ENCODE measurements at regions not wholly inside any gene's neighbourhood (a gene's known extent, or its start where the extent isn't known, plus 50 kb on each side); places are given as distances from the start of the nearest gene placed in this dataset.
"Not testable (repeated sequence)": the region's sequence is repeated elsewhere in the genome, so short reads cannot be mapped to it uniquely, and the experiment has no call there.

DNA sequence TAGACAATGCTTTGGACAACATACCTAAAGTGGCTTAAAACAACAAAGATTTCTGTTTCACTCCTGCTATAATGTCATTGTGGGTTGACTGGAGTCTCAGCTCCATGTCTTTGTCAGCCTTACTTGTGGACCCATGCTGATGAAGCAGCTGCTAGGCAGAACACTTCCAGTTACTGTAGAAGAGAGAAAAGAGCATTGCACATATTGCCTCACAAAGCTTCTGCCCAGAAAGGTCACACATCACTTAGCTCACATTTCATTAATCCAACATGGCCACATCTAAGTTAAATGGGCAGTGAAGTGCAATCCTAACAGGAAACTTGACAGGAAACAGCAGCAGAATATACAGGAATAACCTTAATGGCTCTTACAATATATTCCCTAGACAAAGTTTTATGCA is 480.5 kb upstream of the HTR1E start:
- no peak for DNase-seq

DNA sequence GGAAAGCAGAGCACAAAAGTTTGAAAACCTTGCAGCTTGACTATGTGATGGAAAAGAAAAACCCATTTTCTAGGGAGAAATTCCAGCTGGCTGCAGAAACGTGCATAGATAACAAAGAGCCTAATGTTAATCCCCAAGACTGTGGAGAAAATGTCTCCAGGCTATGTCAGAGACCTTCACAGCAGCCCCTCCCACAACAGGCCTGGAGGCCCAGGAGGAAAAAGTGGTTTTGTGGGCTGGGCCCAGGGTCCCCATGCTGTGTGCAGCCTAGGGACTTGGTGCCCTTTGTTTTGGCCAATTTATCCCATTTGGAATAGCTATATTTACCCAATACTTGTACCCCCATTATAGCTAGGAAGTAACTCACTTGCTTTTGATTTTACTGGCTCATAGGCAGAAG is 484.1 kb upstream of the HTR1E start:
- no peak for DNase-seq

- DNase-seq: no peak
Measured at GRCh38 chr6:86448398-86448797, 488.9 kb upstream of the HTR1E start.

- DNase-seq: no peak
Measured at GRCh38 chr6:86440608-86441007, 496.7 kb upstream of the HTR1E start.

- DNase-seq: no peak
Measured at GRCh38 chr6:86423571-86423970, 513.8 kb upstream of the HTR1E start.

DNA sequence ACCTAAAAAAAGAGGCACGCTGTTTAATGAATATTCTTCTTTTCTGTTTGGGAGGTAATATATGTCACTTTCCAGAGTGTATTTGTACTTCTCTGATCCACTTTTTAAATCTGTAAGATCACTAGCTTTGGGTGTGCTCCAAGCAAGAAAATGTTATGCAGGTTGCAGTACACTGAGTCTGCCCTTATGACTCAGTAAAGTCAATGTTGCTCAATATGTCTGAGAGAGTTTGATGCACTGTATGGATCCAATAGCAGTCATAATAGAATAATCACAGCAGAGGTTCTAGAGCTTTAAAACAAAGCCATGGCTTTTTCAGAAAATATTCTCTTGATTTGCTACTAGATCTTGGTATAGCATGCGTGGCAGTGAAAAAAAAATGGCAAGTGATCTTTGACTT is 525.3 kb upstream of the HTR1E start:
- no peak for DNase-seq

DNA sequence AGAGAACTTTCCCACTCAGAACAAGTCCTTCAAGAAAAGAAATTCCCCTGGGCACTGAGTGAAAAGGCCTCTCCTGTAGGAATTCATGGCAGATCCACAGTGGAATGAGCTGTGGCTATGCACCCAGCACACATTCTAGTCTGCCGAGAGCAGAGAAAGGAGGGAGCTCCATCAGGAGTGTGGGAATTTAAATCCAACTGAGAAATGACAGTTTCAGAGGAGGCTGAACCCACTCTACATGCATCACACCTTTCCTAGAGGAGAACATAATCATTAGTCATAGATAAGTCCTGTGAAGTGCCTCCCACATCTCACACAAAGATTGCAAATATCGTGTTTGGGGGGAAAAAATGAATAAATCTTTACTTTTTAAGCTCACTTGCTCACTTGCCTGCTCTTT is 530.2 kb upstream of the HTR1E start:
- no peak for DNase-seq

DNA sequence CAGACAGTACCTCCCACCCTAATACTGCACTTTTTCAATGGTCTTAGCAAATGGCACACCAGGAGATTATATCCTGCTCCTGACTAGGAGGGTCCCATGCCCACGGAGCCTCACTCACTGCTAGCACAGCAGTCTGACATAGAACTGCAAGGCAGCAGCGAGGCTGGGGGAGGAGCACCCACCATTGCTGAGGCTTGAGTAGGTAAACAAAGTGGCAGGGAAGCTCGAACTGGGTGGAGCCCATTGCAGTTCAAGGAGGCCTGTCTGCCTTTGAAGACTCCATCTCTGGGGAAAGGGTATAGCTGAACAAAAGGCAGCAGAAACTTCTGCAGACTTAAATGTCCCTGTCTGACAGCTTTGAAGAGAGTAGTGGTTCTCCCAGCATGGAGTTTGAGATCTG is 544.5 kb upstream of the HTR1E start:
- not testable (repeated sequence) for DNase-seq

DNA sequence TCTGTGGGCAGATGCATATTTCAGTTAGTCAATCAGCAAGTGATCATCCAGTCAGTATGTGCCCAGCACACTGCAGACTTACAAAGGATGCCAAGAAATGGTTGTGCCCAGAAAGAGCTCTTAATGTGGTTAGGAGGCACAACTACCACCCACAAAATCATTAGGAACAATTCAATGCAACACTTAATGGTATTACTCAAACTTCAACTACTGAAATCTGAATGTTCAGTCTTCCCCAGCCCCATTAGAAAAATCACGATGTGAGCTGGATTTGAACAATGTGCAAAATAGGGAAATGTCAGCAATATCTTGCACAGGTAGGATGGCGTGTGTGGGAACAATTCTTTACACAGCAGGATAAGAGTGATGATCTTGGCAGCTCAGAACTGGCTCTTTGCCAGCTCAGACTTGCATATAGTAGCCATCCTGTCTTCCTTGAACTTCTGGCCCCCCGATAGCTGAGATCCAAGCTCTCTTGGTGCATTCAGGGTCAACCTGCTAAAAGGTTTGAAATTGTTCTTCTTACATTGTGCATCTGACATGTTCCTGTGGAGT is 556.7 kb upstream of the HTR1E start:
- DNase-seq: no peak

DNA sequence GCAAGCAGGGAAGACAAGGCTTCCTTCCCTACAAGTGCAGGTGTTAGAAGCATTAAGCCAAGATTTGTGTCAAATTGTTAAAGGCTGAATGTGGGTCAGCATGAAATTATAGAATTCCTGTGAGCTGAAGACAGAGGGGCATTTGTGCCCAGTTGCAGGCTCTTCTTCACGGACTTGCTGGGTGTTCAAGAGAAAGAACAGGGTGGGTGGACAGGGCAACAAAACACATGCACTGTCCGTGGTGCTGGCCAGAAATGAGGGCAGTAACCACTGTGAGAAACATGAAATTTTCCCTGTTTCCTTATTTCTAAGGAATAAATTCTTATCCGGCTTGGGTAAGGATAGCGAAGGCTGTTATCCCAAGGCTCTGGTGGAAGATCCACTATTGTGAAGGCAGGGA is 579.5 kb upstream of the HTR1E start:
- DNase-seq: no peak

DNA sequence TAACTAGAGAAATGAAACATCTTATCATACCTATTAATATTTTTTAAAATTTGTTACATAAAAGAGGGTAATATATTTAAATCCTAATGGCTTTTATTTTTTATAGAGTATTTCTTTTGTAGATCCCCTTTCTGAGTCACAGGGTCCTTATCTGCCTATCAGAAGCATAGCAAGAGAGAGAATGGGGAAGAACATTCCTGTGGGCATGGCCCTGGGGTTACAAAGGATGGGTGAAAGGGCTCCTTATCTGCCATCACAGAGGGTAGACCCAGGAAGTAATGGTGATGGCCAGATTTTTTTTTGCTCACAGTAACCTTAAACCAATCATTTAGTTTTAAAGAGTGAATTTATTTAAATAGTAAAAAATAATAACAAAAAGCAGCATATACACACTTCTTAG is 582.1 kb upstream of the HTR1E start:
- DNase-seq: no peak

GRCh38 chr6:86331919-86332318 is 605.4 kb upstream of the HTR1E start:
- no peak for DNase-seq

DNA sequence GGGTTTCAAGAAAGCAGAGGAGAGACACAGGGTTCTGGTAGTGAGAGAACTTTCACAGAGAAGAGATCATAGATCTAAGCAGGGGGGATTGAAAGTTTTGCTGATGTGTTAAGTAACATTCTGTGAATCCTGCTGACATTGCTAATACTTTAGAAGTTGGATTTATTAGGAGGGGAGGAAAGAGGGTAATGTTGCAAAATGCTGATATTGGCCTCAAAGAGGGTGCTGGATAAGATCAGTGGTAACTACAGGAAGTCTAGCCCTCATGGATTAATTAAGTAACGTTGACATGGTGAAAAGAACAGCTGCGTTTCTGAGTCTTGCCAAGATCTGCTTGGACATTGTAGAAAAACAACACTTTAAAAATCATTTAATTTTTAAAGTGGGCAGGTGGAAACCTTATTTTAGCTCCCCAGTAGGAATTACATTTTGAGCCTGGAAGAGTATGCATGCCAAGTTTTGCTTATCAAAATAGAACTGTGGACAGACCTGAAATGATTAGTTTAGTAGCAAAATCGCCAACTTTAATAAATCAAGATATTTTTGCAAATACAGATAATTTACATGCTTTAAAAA is 606.0 kb upstream of the HTR1E start:
- DNase-seq: no peak

GRCh38 chr6:86306210-86306609 is 631.1 kb upstream of the HTR1E start:
- DNase-seq: no peak

- no peak for DNase-seq
Measured at GRCh38 chr6:86285876-86286275, 643.2 kb upstream of the SYNCRIP start.

GRCh38 chr6:86284809-86285480 is 642.3 kb upstream of the SYNCRIP start:
- DNase-seq: not testable (repeated sequence)

DNA sequence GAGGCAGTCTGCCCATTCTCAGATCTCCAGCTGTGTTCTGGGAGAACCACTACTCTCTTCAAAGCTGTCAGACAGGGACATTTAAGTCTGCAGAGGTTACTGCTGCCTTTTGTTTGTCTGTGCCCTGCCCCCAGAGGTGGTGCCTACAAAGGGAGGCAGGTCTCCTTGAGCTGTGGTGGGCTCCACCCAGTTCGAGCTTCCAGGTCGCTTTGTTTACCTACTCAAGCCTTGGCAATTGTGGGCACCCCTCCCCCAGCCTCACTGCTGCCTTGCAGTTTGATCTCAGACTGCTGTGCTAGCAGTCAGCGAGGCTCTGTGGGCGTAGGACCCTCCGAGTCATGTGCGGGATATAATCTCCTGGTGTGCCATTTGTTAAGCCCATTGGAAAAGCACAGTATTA is 640.9 kb upstream of the SYNCRIP start:
- not testable (repeated sequence) for DNase-seq

DNA sequence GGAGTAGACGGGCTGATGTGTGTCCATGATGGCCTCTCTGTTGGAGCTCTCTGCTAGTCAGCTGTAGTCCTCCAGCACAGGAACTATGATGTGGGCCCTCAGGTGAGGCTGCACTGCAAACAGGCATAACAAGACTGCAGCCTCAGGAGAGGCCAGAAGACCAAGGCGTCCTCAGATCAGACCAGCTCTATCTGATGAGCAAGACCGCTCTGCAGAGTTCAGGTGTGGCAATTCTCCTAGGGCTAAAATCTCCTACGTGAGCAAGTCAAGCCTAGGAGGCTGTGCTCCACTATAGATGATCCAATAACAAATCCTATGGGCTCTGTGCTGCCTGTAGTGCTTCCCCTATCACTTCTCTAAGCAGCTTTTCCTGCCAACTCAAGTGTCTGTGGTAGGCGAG is 633.4 kb upstream of the SYNCRIP start:
- no peak for DNase-seq

- no peak for DNase-seq
Measured at GRCh38 chr6:86273936-86274335, 631.2 kb upstream of the SYNCRIP start.

GRCh38 chr6:86256615-86257187 is 614.0 kb upstream of the SYNCRIP start:
- DNase-seq: no peak

DNA sequence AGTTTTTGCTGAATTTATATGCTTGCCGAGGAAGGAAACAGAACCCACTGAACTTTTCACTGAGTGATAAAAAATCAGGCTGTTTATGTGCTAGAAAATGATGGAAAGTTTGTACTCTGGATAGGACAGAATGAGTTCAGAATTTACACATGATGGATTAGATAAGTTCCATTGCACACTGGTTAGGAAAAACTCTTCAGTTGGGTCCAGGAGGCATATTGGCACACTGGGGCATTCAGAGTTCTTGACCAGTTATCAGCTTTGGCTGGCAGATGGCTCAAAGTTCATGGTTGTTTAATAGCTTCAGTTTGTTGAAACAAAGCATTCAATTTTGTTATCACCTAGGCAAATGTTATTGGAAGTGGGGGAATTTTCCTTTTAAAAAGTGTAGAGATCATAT is 613.3 kb upstream of the SYNCRIP start:
- no peak for DNase-seq

DNA sequence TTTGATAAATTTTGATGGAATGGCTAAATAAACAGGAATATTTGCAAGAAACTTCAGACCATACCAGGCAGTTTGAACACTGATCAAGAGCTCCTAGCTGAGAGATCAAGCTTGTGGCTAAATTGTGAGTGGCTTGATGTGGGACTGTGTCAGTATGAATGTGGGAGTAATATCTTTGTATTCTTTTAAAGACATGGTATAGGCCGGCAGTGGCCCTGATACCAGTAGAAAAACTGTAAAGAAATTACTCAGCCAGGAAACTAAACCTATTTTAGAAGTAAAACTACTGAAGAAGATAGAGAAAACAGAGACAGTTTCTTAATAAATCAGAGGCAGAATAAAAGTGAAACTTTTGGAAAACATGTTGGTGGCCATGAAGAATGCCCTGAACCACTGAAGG is 608.4 kb upstream of the SYNCRIP start:
- no peak for DNase-seq

- DNase-seq: no peak
Measured at GRCh38 chr6:86217906-86218305, 575.2 kb upstream of the SYNCRIP start.

- no peak for DNase-seq
Measured at GRCh38 chr6:86215323-86215722, 572.6 kb upstream of the SYNCRIP start.

DNA sequence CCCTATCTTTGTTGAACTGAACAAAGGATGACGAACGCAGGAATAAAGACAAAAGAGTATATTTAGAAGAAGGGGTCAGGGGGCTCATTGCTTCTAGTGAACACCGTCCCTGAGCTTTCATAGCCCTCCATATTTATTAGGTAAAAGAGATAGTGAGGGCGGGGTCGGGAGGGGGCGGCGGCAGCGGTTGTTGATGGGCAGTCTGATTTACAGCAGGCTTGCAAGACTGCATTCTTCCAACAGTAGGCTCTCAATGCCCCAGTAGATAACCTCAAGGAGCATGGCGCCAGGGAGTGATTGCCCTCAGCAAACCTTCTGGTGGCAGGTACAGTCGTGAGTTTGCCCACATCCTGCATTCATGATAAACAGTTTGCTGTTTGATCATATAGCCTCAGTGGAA is 563.3 kb upstream of the SYNCRIP start:
- DNase-seq: no peak
